CD14-positive monocyte (primary cell): ENCODE measurements at regions not wholly inside any gene's neighbourhood (a gene's known extent, or its start where the extent isn't known, plus 50 kb on each side); places are given as distances from the start of the nearest gene placed in this dataset.

Source experiments
- DNase-seq, 3 donors: peaks; one replicate each; pipeline ENCODE4 v3.0.0-alpha.2; 2011 to 2022
- H2AFZ ChIP-seq: 2 replicates; pipeline ENCODE4 v1.6.0; 2012; ENCODE audit warnings: mild to moderate bottlenecking, low read depth, low read length, inconsistent platforms; ENCODE audit not compliant: insufficient read depth, poor library complexity, severe bottlenecking
- H3K27ac ChIP-seq, 2 donors: 1 replicate in 1 of 2; 2 replicates in 1 of 2; pipeline ENCODE4 v1.5.1; 2012 to 2013; ENCODE audit warnings: low read length in 2 of 2, control low read depth in 1 of 2, inconsistent platforms in 1 of 2, low read depth in 1 of 2, mild to moderate bottlenecking in 1 of 2
- H3K27me3 ChIP-seq, 2 donors: one replicate each; pipeline versions ENCODE4 v1.6.0 to v1.6.1; 2011 to 2013; ENCODE audit warnings: low read length in 2 of 2; ENCODE audit not compliant: control insufficient read depth in 2 of 2, insufficient read depth in 2 of 2
- H3K36me3 ChIP-seq, 2 donors: replicated peaks in 1 of 2; 1 replicate in 1 of 2; 2 replicates in 1 of 2; pipeline versions ENCODE4 v1.5.1 to v1.6.1; 2012 to 2013; ENCODE audit warnings: low read length in 2 of 2, control low read depth in 1 of 2, inconsistent platforms in 1 of 2, mild to moderate bottlenecking in 1 of 2; ENCODE audit not compliant: insufficient read depth in 2 of 2, control insufficient read depth in 1 of 2
- H3K4me1 ChIP-seq, 2 donors: 1 replicate in 1 of 2; 2 replicates in 1 of 2; pipeline versions ENCODE4 v1.5.1 to v1.6.1; 2012 to 2013; ENCODE audit warnings: low read length in 2 of 2, control low read depth in 1 of 2, inconsistent platforms in 1 of 2, mild to moderate bottlenecking in 1 of 2, moderate library complexity in 1 of 2; ENCODE audit not compliant: insufficient read depth in 2 of 2, control insufficient read depth in 1 of 2
- H3K4me2 ChIP-seq: replicated peaks from 2 replicates; pipeline ENCODE3; 2012; ENCODE audit warnings: low read length, moderate library complexity, mild to moderate bottlenecking; ENCODE audit not compliant: poor library complexity, severe bottlenecking; ENCODE audit errors: extremely low read depth
- H3K4me3 ChIP-seq, 3 experiments: fragments of 200-600 bp in 1 of 3; sonication (generic) in 1 of 3; replicated peaks in 1 of 3; 1 replicate in 2 of 3; 2 replicates in 1 of 3; pipeline ENCODE4 v1.5.1; 2011 to 2013; ENCODE audit warnings: low read length in 3 of 3, mild to moderate bottlenecking in 3 of 3, control low read depth in 2 of 3, low read depth in 2 of 3, inconsistent platforms in 1 of 3, moderate library complexity in 1 of 3
- H3K79me2 ChIP-seq: 2 replicates; pipeline ENCODE4 v1.6.0; 2012; ENCODE audit warnings: mild to moderate bottlenecking, control low read depth, inconsistent platforms, low read length, moderate library complexity; ENCODE audit not compliant: insufficient read depth
- H3K9ac ChIP-seq: 2 replicates; pipeline ENCODE4 v1.6.0; 2017; ENCODE audit warnings: low read length, mild to moderate bottlenecking; ENCODE audit not compliant: insufficient read depth, poor library complexity, severe bottlenecking
- H3K9me3 ChIP-seq, 2 donors: replicated peaks in 1 of 2; 1 replicate in 1 of 2; 2 replicates in 1 of 2; pipeline versions ENCODE4 v1.5.1 to v1.6.1; 2012 to 2013; ENCODE audit warnings: low read length in 2 of 2, control low read depth in 1 of 2; ENCODE audit not compliant: control insufficient read depth in 1 of 2, insufficient read depth in 1 of 2
- H4K20me1 ChIP-seq: 2 replicates; pipeline ENCODE4 v1.6.0; 2012; ENCODE audit warnings: mild to moderate bottlenecking, low read length, control low read depth, moderate library complexity; ENCODE audit not compliant: insufficient read depth
- H3K27ac Mint-ChIP-seq, 7 donors: one replicate each; pipeline ENCODE4 v1.8.0; 2020; ENCODE audit warnings: mild to moderate bottlenecking in 7 of 7, mixed read lengths in 7 of 7, moderate library complexity in 6 of 7, inconsistent platforms in 2 of 7
- H3K27me3 Mint-ChIP-seq, 3 donors: one replicate each; pipeline ENCODE4 v1.8.0; 2021 to 2022; ENCODE audit warnings: low read depth in 3 of 3, mild to moderate bottlenecking in 3 of 3, mixed read lengths in 3 of 3, moderate library complexity in 3 of 3, inconsistent platforms in 1 of 3
- H3K36me3 Mint-ChIP-seq, 2 donors: one replicate each; pipeline ENCODE4 v1.8.0; 2020; ENCODE audit warnings: mixed read lengths in 2 of 2, inconsistent platforms in 1 of 2, mild to moderate bottlenecking in 1 of 2
- H3K4me1 Mint-ChIP-seq: one replicate; pipeline ENCODE4 v1.8.0; 2020; ENCODE audit warnings: mild to moderate bottlenecking, mixed read lengths
- H3K4me3 Mint-ChIP-seq, 2 donors: one replicate each; pipeline ENCODE4 v1.8.0; 2020; ENCODE audit warnings: mild to moderate bottlenecking in 2 of 2, mixed read lengths in 2 of 2, moderate library complexity in 1 of 2
- H3K9me3 Mint-ChIP-seq, 7 donors: one replicate each; pipeline ENCODE4 v1.8.0; 2020 to 2022; ENCODE audit warnings: mixed read lengths in 7 of 7, mild to moderate bottlenecking in 6 of 7, moderate library complexity in 6 of 7, inconsistent platforms in 2 of 7
- CTCF ChIP-seq: fragments of 200-600 bp; IDR thresholded peaks from one replicate; pipeline ENCODE4 v1.8.0; 2022; ENCODE audit warnings: antibody characterized with exemption, mild to moderate bottlenecking
- WGBS: methylation state at CpG from one replicate; pipeline ENCODE4 v1.1.5; 2013; ENCODE audit warnings: missing lambda C conversion rate; ENCODE audit not compliant: insufficient coverage; 5-methylcytosine and 5-hydroxymethylcytosine counted together
- intact Hi-C, 2 donors: fragments of 100-400 bp; cut with micrococcal nuclease; formaldehyde crosslinking; loops; one replicate each; pipeline versions ENCODE4 v1.15.0 to v1.15.1; 2023

DNA sequence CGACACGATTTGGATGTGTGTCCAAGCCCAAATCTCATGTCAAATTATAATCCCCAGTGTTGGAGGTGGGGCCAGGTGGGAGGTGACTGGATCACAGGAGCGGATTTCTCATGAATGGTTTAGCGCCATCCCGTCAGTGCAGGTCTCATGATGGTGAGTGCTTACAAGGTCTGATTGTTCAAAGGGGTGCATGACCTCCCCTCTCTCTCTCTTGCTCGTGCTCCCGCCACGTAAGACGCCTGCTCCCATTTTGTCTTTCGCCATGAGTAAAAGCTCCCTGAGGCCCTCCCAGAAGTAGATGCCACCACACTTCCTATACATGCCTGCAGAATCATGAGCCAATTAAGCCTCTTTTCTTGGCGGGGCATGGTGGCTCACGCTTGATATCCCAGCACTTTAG is 71.5 kb upstream of the NANOS1 start:
- peaks cover 10% of the 10 kb centered on the region for H3K4me1 Mint-ChIP-seq
- no peaks in the 10 kb centered on the region for H4K20me1 ChIP-seq
- intact Hi-C loops = no loop called here
- no peak overlapping the region for H3K27ac Mint-ChIP-seq
- H3K9me3 ChIP-seq = no peaks in the 10 kb centered on the region
- H3K27me3 Mint-ChIP-seq = peaks cover 5 to 10% (median 5%) of the 10 kb centered on the region in 3 donors
- DNase-seq = no peak
- no peaks in the 10 kb centered on the region for H3K36me3 Mint-ChIP-seq
- 100% methylated on average over 11 of the region's 12 CpGs for WGBS
- H3K4me1 ChIP-seq = peaks cover 0 to 5% of the 10 kb centered on the region in 2 donors
- no peaks in the 10 kb centered on the region for H3K79me2 ChIP-seq
- H2AFZ ChIP-seq = no peak overlapping the region
- H3K4me3 ChIP-seq = no peak overlapping the region
- no peak overlapping the region for H3K4me2 ChIP-seq
- no peaks in the 10 kb centered on the region for H3K27me3 ChIP-seq
- TF ChIP-seq CTCF = no peak
- peaks cover 0 to 14% (median 0%) of the 10 kb centered on the region in 7 donors for H3K9me3 Mint-ChIP-seq
- no peak overlapping the region for H3K4me3 Mint-ChIP-seq
- H3K27ac ChIP-seq = no peak overlapping the region
- H3K36me3 ChIP-seq = no peaks in the 10 kb centered on the region
- no peak overlapping the region for H3K9ac ChIP-seq

DNA sequence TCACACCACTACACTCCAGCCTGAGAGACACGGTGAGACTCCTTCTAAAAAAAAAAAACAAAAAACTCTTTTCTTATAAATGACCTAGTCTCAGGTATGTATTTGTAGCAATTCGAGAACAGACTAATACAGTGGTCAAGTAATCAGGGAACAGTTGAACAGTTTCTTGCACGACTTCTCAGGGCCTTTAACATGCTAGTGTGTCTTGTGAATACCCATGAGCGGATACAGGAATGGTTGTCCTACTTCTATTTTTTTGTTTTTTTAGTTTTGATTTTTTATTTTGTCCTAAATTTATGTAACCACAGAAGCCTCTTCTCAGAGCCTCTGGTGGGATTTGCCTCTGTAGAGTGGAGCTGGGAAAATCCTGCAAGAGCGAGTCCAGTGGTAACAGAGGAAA is 71.0 kb upstream of the NANOS1 start:
- Histone ChIP-seq H3K9ac (no peak overlapping the region), H3K79me2 (no peaks in the 10 kb centered on the region), H3K4me2 (no peak overlapping the region), H2AFZ (no peak overlapping the region), H3K27me3 (no peaks in the 10 kb centered on the region), H3K9me3 (no peaks in the 10 kb centered on the region), H3K4me3 (no peak overlapping the region), H3K27ac (no peak overlapping the region), H3K4me1 (peaks cover 0 to 5% of the 10 kb centered on the region in 2 donors), H4K20me1 (no peaks in the 10 kb centered on the region), H3K36me3 (no peaks in the 10 kb centered on the region)
- 91% methylated on average over 2 of the region's 5 CpGs for WGBS
- Mint-ChIP-seq H3K9me3 (peaks cover 0 to 14% (median 0%) of the 10 kb centered on the region in 7 donors), H3K36me3 (no peaks in the 10 kb centered on the region), H3K4me1 (peaks cover 10% of the 10 kb centered on the region), H3K27ac (no peak overlapping the region), H3K27me3 (peaks cover 2 to 8% (median 5%) of the 10 kb centered on the region in 3 donors), H3K4me3 (no peak overlapping the region)
- intact Hi-C loops = no loop called here
- DNase-seq = no peak
- TF ChIP-seq CTCF = no peak
